IMR-90 (cell line): ENCODE measurements at regions not wholly inside any gene's neighbourhood (a gene's known extent, or its start where the extent isn't known, plus 50 kb on each side); places are given as distances from the start of the nearest gene placed in this dataset.

Source experiments
- ATAC-seq: fragments of 200-7000 bp; cut with Tn5 transposase; 2 replicates; pipeline ENCODE4 v1.9.1; 2020; ENCODE audit warnings: low read depth, mild to moderate bottlenecking, moderate library complexity
- BruUV-seq: library from RNA; stranded (reverse); fragments of 400-500 nt; replicated peaks from 2 replicates; lab custom pipeline; 2021; lab: Mats Ljungman, UMichigan
- CTCF ChIA-PET: fragments of 300-600 bp; formaldehyde crosslinking; extraction: SDS; loops from one replicate; lab custom pipeline; 2021; ENCODE audit warnings: antibody characterized with exemption; lab: Yijun Ruan, JAX
- POLR2A ChIA-PET: fragments of 300-600 bp; sonication (Branson Sonifier 250); formaldehyde crosslinking; loops from one replicate; lab custom pipeline; 2022; ENCODE audit warnings: antibody characterized with exemption; ENCODE audit not compliant: unreplicated experiment; lab: Charles Lee
- DNase-seq: peaks from one replicate; pipeline ENCODE4 v3.0.0; 2013
- H2AFZ ChIP-seq: replicated peaks from 2 replicates; pipeline ENCODE3; 2013; ENCODE audit warnings: low read length, mild to moderate bottlenecking; ENCODE audit not compliant: poor library complexity
- H2AK5ac ChIP-seq: 2 replicates; pipeline ENCODE4 v1.6.1; 2013; ENCODE audit warnings: low read depth, low read length, inconsistent platforms
- H2AK9ac ChIP-seq: replicated peaks from 2 replicates; pipeline ENCODE3; 2013; ENCODE audit warnings: mild to moderate bottlenecking, low read depth, low read length, moderate library complexity; ENCODE audit not compliant: poor library complexity
- H2BK120ac ChIP-seq: 2 replicates; pipeline ENCODE4 v1.6.1; 2013; ENCODE audit warnings: low read depth, low read length, inconsistent platforms
- H2BK15ac ChIP-seq: 3 replicates; pipeline ENCODE4 v1.6.1; 2013; ENCODE audit warnings: low read depth, low read length, inconsistent platforms
- H2BK20ac ChIP-seq: 2 replicates; pipeline ENCODE4 v1.6.1; 2013; ENCODE audit warnings: low read depth, mild to moderate bottlenecking, inconsistent platforms, low read length, moderate library complexity
- H2BK5ac ChIP-seq: 2 replicates; pipeline ENCODE4 v1.6.1; 2013; ENCODE audit warnings: mild to moderate bottlenecking, low read depth, low read length, inconsistent platforms; ENCODE audit not compliant: poor library complexity, severe bottlenecking
- H3K14ac ChIP-seq: replicated peaks from 2 replicates; pipeline ENCODE4 v1.6.1; 2013; ENCODE audit warnings: low read depth, low read length, inconsistent platforms
- H3K18ac ChIP-seq: 2 replicates; pipeline ENCODE4 v1.6.1; 2013; ENCODE audit warnings: low read depth, low read length, control low read depth
- H3K23ac ChIP-seq: 2 replicates; pipeline ENCODE4 v1.6.1; 2013; ENCODE audit warnings: low read depth, low read length, inconsistent platforms
- H3K27ac ChIP-seq: 2 replicates; pipeline ENCODE4 v1.5.1; 2013; ENCODE audit warnings: mild to moderate bottlenecking, control low read depth, low read length; ENCODE audit not compliant: insufficient read depth
- H3K27me3 ChIP-seq: 2 replicates; pipeline ENCODE4 v1.6.1; 2013; ENCODE audit warnings: low read length; ENCODE audit not compliant: control insufficient read depth, insufficient read depth
- H3K36me3 ChIP-seq: 2 replicates; pipeline ENCODE4 v1.6.1; 2013; ENCODE audit warnings: low read length, mixed read lengths; ENCODE audit not compliant: control insufficient read depth, insufficient read depth
- H3K4ac ChIP-seq: 2 replicates; pipeline ENCODE4 v1.6.1; 2013; ENCODE audit warnings: low read depth, low read length, inconsistent platforms
- H3K4me1 ChIP-seq: 2 replicates; pipeline ENCODE4 v1.6.1; 2013; ENCODE audit warnings: low read length, mixed read lengths; ENCODE audit not compliant: control insufficient read depth, insufficient read depth
- H3K4me2 ChIP-seq: 2 replicates; pipeline ENCODE4 v1.6.1; 2013; ENCODE audit warnings: low read depth, mild to moderate bottlenecking, control low read depth, low read length, moderate library complexity
- H3K4me3 ChIP-seq: 2 replicates; pipeline ENCODE4 v1.5.1; 2013; ENCODE audit warnings: low read depth, mild to moderate bottlenecking, control low read depth, low read length, moderate library complexity; ENCODE audit not compliant: insufficient read depth
- H3K56ac ChIP-seq: 2 replicates; pipeline ENCODE4 v1.6.1; 2013; ENCODE audit warnings: low read length, inconsistent platforms; ENCODE audit not compliant: insufficient read depth; ENCODE audit errors: extremely low read depth
- H3K79me1 ChIP-seq, 2 experiments: 2 replicates each; pipeline ENCODE4 v1.6.1; 2013; ENCODE audit warnings: low read length in 2 of 2, inconsistent platforms in 1 of 2, low read depth in 1 of 2
- H3K9ac ChIP-seq: 2 replicates; pipeline ENCODE4 v1.6.1; 2013; ENCODE audit warnings: low read depth, low read length, control low read depth
- H3K9me1 ChIP-seq: 2 replicates; pipeline ENCODE4 v1.6.1; 2013; ENCODE audit warnings: low read length, inconsistent platforms; ENCODE audit not compliant: insufficient read depth
- H3K9me3 ChIP-seq: 2 replicates; pipeline ENCODE4 v1.6.1; 2013; ENCODE audit warnings: low read length; ENCODE audit not compliant: control insufficient read depth, insufficient read depth
- H4K20me1 ChIP-seq: 2 replicates; pipeline ENCODE4 v1.6.1; 2013; ENCODE audit warnings: low read length, inconsistent platforms; ENCODE audit not compliant: insufficient read depth
- H4K5ac ChIP-seq: 2 replicates; pipeline ENCODE4 v1.6.1; 2013; ENCODE audit warnings: mild to moderate bottlenecking, low read depth, low read length, control low read depth
- H4K8ac ChIP-seq, 2 experiments: 2 replicates each; pipeline ENCODE4 v1.6.1; 2013; ENCODE audit warnings: low read depth in 2 of 2, low read length in 2 of 2, control low read depth in 1 of 2, inconsistent platforms in 1 of 2
- H4K91ac ChIP-seq: 2 replicates; pipeline ENCODE4 v1.6.1; 2013; ENCODE audit warnings: low read depth, low read length, inconsistent platforms; ENCODE audit not compliant: insufficient read depth
- CTCF ChIP-seq: conservative IDR thresholded peaks from 2 replicates; pipeline ENCODE4 v1.5.1; 2012; ENCODE audit warnings: mild to moderate bottlenecking, low read depth, low read length, improper control_type of control experiment
- POLR2A ChIP-seq: IDR thresholded peaks from 2 replicates; pipeline ENCODE4 v1.6.1; 2012; ENCODE audit warnings: mild to moderate bottlenecking, low read depth, low read length
- RCOR1 ChIP-seq: IDR thresholded peaks from 2 replicates; pipeline ENCODE4 v1.6.1; 2012; ENCODE audit warnings: mild to moderate bottlenecking, low read length, improper control_type of control experiment; ENCODE audit not compliant: insufficient replicate concordance
- RFX5 ChIP-seq: IDR thresholded peaks from 2 replicates; pipeline ENCODE4 v1.8.0; 2012; ENCODE audit warnings: low read depth, mild to moderate bottlenecking, low read length, moderate library complexity
- WGBS, 2 experiments: methylation state at CpG; one replicate each; pipeline versions ENCODE4 v1.1.5 to v1.1.7; 2013; ENCODE audit warnings: missing lambda C conversion rate in 2 of 2; ENCODE audit not compliant: insufficient read length in 1 of 2; ENCODE audit errors: extremely low coverage in 2 of 2; 5-methylcytosine and 5-hydroxymethylcytosine counted together
- dilution Hi-C: fragments of 300-500 bp; cut with HindIII; formaldehyde crosslinking; loops from one replicate; pipeline ENCODE4 v1.14.3; 2018; ENCODE audit warnings: low sequenced_read_pairs; ENCODE audit not compliant: unreplicated experiment
- in situ Hi-C: fragments of 300-500 bp; cut with MboI; formaldehyde crosslinking; loops from 3 replicates; pipeline ENCODE4 v1.14.3; 2019; ENCODE audit warnings: low sequenced_read_pairs, inconsistent platforms, mixed read lengths
- intact Hi-C: fragments of 100-400 bp; cut with micrococcal nuclease; formaldehyde crosslinking; loops from 2 replicates; pipeline ENCODE4 v1.10.0; 2022

GRCh38 chr10:6888434-6888833 lies 308.4 kb upstream of the PRKCQ start:
- Histone ChIP-seq H2AK5ac (no peak overlapping the region), H4K8ac (no peak overlapping the region), H3K27ac (no peak overlapping the region), H3K9me1 (no peaks in the 10 kb centered on the region), H3K4me2 (no peak overlapping the region), H3K4me3 (no peak overlapping the region), H2AFZ (no peak overlapping the region), H3K4ac (no peak overlapping the region), H3K18ac (no peak overlapping the region), H2BK20ac (no peak overlapping the region), H4K20me1 (no peaks in the 10 kb centered on the region), H2BK15ac (no peak overlapping the region), H3K23ac (no peak overlapping the region), H3K79me1 (no peaks in the 10 kb centered on the region), H2BK120ac (no peak overlapping the region), H3K4me1 (no peaks in the 10 kb centered on the region), H3K27me3 (no peaks in the 10 kb centered on the region; the same call in none of the 2 replicates), H2AK9ac (no peak overlapping the region), H3K36me3 (no peaks in the 10 kb centered on the region), H4K91ac (no peak overlapping the region), H3K56ac (no peak overlapping the region), H3K9me3 (no peaks in the 10 kb centered on the region), H2BK5ac (no peak overlapping the region), H3K9ac (no peak overlapping the region), H3K14ac (no peak overlapping the region), H4K5ac (no peak overlapping the region)
- ATAC-seq (no peak), DNase-seq (no peak)
- TF ChIP-seq RCOR1 (no peak), CTCF (no peak), RFX5 (no peak), POLR2A (no peak)
- CTCF ChIA-PET: no interaction called here
- in situ Hi-C loops (no loop called here), dilution Hi-C loops (no loop called here), intact Hi-C loops (no loop called here)
- WGBS, 2 experiments: no CpG with 5 or more reads among the region's 2 CpGs
- POLR2A ChIA-PET: no interaction called here
- no TSS peak for BruUV-seq
